IMR-90 (cell line): ENCODE measurements at regions not wholly inside any gene's neighbourhood (a gene's known extent, or its start where the extent isn't known, plus 50 kb on each side); places are given as distances from the start of the nearest gene placed in this dataset.
"Not testable (repeated sequence)": the region's sequence is repeated elsewhere in the genome, so short reads cannot be mapped to it uniquely, and the experiment has no call there.

Source experiments
- ATAC-seq: fragments of 200-7000 bp; cut with Tn5 transposase; 2 replicates; pipeline ENCODE4 v1.9.1; 2020; ENCODE audit warnings: low read depth, mild to moderate bottlenecking, moderate library complexity
- BruUV-seq: library from RNA; stranded (reverse); fragments of 400-500 nt; replicated peaks from 2 replicates; lab custom pipeline; 2021; lab: Mats Ljungman, UMichigan
- CTCF ChIA-PET: fragments of 300-600 bp; formaldehyde crosslinking; extraction: SDS; loops from one replicate; lab custom pipeline; 2021; ENCODE audit warnings: antibody characterized with exemption; lab: Yijun Ruan, JAX
- POLR2A ChIA-PET: fragments of 300-600 bp; sonication (Branson Sonifier 250); formaldehyde crosslinking; loops from one replicate; lab custom pipeline; 2022; ENCODE audit warnings: antibody characterized with exemption; ENCODE audit not compliant: unreplicated experiment; lab: Charles Lee
- DNase-seq: peaks from one replicate; pipeline ENCODE4 v3.0.0; 2013
- H2AFZ ChIP-seq: replicated peaks from 2 replicates; pipeline ENCODE3; 2013; ENCODE audit warnings: low read length, mild to moderate bottlenecking; ENCODE audit not compliant: poor library complexity
- H2AK5ac ChIP-seq: 2 replicates; pipeline ENCODE4 v1.6.1; 2013; ENCODE audit warnings: low read depth, low read length, inconsistent platforms
- H2AK9ac ChIP-seq: replicated peaks from 2 replicates; pipeline ENCODE3; 2013; ENCODE audit warnings: mild to moderate bottlenecking, low read depth, low read length, moderate library complexity; ENCODE audit not compliant: poor library complexity
- H2BK120ac ChIP-seq: 2 replicates; pipeline ENCODE4 v1.6.1; 2013; ENCODE audit warnings: low read depth, low read length, inconsistent platforms
- H2BK15ac ChIP-seq: 3 replicates; pipeline ENCODE4 v1.6.1; 2013; ENCODE audit warnings: low read depth, low read length, inconsistent platforms
- H2BK20ac ChIP-seq: 2 replicates; pipeline ENCODE4 v1.6.1; 2013; ENCODE audit warnings: low read depth, mild to moderate bottlenecking, inconsistent platforms, low read length, moderate library complexity
- H2BK5ac ChIP-seq: 2 replicates; pipeline ENCODE4 v1.6.1; 2013; ENCODE audit warnings: mild to moderate bottlenecking, low read depth, low read length, inconsistent platforms; ENCODE audit not compliant: poor library complexity, severe bottlenecking
- H3K14ac ChIP-seq: replicated peaks from 2 replicates; pipeline ENCODE4 v1.6.1; 2013; ENCODE audit warnings: low read depth, low read length, inconsistent platforms
- H3K18ac ChIP-seq: 2 replicates; pipeline ENCODE4 v1.6.1; 2013; ENCODE audit warnings: low read depth, low read length, control low read depth
- H3K23ac ChIP-seq: 2 replicates; pipeline ENCODE4 v1.6.1; 2013; ENCODE audit warnings: low read depth, low read length, inconsistent platforms
- H3K27ac ChIP-seq: 2 replicates; pipeline ENCODE4 v1.5.1; 2013; ENCODE audit warnings: mild to moderate bottlenecking, control low read depth, low read length; ENCODE audit not compliant: insufficient read depth
- H3K27me3 ChIP-seq: 2 replicates; pipeline ENCODE4 v1.6.1; 2013; ENCODE audit warnings: low read length; ENCODE audit not compliant: control insufficient read depth, insufficient read depth
- H3K36me3 ChIP-seq: 2 replicates; pipeline ENCODE4 v1.6.1; 2013; ENCODE audit warnings: low read length, mixed read lengths; ENCODE audit not compliant: control insufficient read depth, insufficient read depth
- H3K4ac ChIP-seq: 2 replicates; pipeline ENCODE4 v1.6.1; 2013; ENCODE audit warnings: low read depth, low read length, inconsistent platforms
- H3K4me1 ChIP-seq: 2 replicates; pipeline ENCODE4 v1.6.1; 2013; ENCODE audit warnings: low read length, mixed read lengths; ENCODE audit not compliant: control insufficient read depth, insufficient read depth
- H3K4me2 ChIP-seq: 2 replicates; pipeline ENCODE4 v1.6.1; 2013; ENCODE audit warnings: low read depth, mild to moderate bottlenecking, control low read depth, low read length, moderate library complexity
- H3K4me3 ChIP-seq: 2 replicates; pipeline ENCODE4 v1.5.1; 2013; ENCODE audit warnings: low read depth, mild to moderate bottlenecking, control low read depth, low read length, moderate library complexity; ENCODE audit not compliant: insufficient read depth
- H3K56ac ChIP-seq: 2 replicates; pipeline ENCODE4 v1.6.1; 2013; ENCODE audit warnings: low read length, inconsistent platforms; ENCODE audit not compliant: insufficient read depth; ENCODE audit errors: extremely low read depth
- H3K79me1 ChIP-seq, 2 experiments: 2 replicates each; pipeline ENCODE4 v1.6.1; 2013; ENCODE audit warnings: low read length in 2 of 2, inconsistent platforms in 1 of 2, low read depth in 1 of 2
- H3K9ac ChIP-seq: 2 replicates; pipeline ENCODE4 v1.6.1; 2013; ENCODE audit warnings: low read depth, low read length, control low read depth
- H3K9me1 ChIP-seq: 2 replicates; pipeline ENCODE4 v1.6.1; 2013; ENCODE audit warnings: low read length, inconsistent platforms; ENCODE audit not compliant: insufficient read depth
- H3K9me3 ChIP-seq: 2 replicates; pipeline ENCODE4 v1.6.1; 2013; ENCODE audit warnings: low read length; ENCODE audit not compliant: control insufficient read depth, insufficient read depth
- H4K20me1 ChIP-seq: 2 replicates; pipeline ENCODE4 v1.6.1; 2013; ENCODE audit warnings: low read length, inconsistent platforms; ENCODE audit not compliant: insufficient read depth
- H4K5ac ChIP-seq: 2 replicates; pipeline ENCODE4 v1.6.1; 2013; ENCODE audit warnings: mild to moderate bottlenecking, low read depth, low read length, control low read depth
- H4K8ac ChIP-seq, 2 experiments: 2 replicates each; pipeline ENCODE4 v1.6.1; 2013; ENCODE audit warnings: low read depth in 2 of 2, low read length in 2 of 2, control low read depth in 1 of 2, inconsistent platforms in 1 of 2
- H4K91ac ChIP-seq: 2 replicates; pipeline ENCODE4 v1.6.1; 2013; ENCODE audit warnings: low read depth, low read length, inconsistent platforms; ENCODE audit not compliant: insufficient read depth
- MXI1 ChIP-seq: IDR thresholded peaks from 2 replicates; pipeline ENCODE4 v1.6.1; 2012; ENCODE audit warnings: low read depth, mild to moderate bottlenecking, low read length, moderate library complexity, borderline replicate concordance
- RCOR1 ChIP-seq: IDR thresholded peaks from 2 replicates; pipeline ENCODE4 v1.6.1; 2012; ENCODE audit warnings: mild to moderate bottlenecking, low read length, improper control_type of control experiment; ENCODE audit not compliant: insufficient replicate concordance
- SMC3 ChIP-seq: fragments of 150-350 bp; IDR thresholded peaks from 2 replicates; pipeline ENCODE4 v1.6.1; 2016; ENCODE audit warnings: low read depth, mild to moderate bottlenecking, antibody characterized with exemption, low read length, moderate library complexity
- WGBS, 2 experiments: methylation state at CpG; one replicate each; pipeline versions ENCODE4 v1.1.5 to v1.1.7; 2013; ENCODE audit warnings: missing lambda C conversion rate in 2 of 2; ENCODE audit not compliant: insufficient read length in 1 of 2; ENCODE audit errors: extremely low coverage in 2 of 2; 5-methylcytosine and 5-hydroxymethylcytosine counted together
- dilution Hi-C: fragments of 300-500 bp; cut with HindIII; formaldehyde crosslinking; loops from one replicate; pipeline ENCODE4 v1.14.3; 2018; ENCODE audit warnings: low sequenced_read_pairs; ENCODE audit not compliant: unreplicated experiment
- in situ Hi-C: fragments of 300-500 bp; cut with MboI; formaldehyde crosslinking; loops from 3 replicates; pipeline ENCODE4 v1.14.3; 2019; ENCODE audit warnings: low sequenced_read_pairs, inconsistent platforms, mixed read lengths
- intact Hi-C: fragments of 100-400 bp; cut with micrococcal nuclease; formaldehyde crosslinking; loops from 2 replicates; pipeline ENCODE4 v1.10.0; 2022
- TF ChIP-seq, protein P1 (sequence below): conservative IDR thresholded peaks from 2 replicates; pipeline ENCODE4 v1.5.1; 2012; ENCODE audit warnings: mild to moderate bottlenecking, low read depth, low read length, improper control_type of control experiment

DNA sequence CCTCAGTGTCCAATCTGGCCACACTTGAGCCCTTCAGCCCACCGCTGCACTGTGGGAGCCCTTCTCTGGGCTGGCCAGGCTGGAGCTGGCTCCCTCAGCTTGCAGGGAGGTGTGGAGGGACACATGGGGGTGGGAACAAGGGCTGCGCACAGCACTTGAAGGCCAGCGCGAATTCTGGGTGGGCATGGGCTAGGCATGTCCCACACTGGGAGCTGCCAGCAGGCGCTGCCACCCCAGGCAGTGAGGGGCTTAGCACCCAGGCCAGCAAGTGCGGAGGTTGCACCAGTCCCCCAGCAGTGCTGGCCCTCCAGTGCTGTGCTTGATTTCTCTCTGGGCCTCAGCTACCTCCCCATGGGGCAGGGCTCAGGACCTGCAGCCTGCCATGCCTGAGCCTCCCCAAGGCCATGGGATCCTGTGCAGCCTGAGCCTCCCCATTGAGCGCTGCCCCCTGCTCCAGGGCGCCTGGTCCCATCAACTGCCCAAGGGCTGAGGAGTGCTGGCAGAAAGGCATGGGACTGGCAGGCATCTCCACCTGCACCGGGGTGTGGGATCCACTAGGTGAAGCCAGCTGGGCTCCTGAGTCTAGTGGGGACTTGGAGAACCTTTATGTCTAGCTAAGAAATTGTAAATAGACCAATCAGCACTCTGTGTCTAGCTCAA is 148.2 kb downstream of the EMB start:
- no TSS peak for BruUV-seq
- no peaks in the 10 kb centered on the region for H3K79me1 ChIP-seq
- no peak overlapping the region for H3K23ac ChIP-seq
- peaks cover 2% of the 10 kb centered on the region; the same call in 1 of the 2 replicates for H3K9me3 ChIP-seq
- ChIA-PET CTCF (no interaction called here), POLR2A (no interaction called here)
- no peak overlapping the region for H2AFZ ChIP-seq
- H3K27ac ChIP-seq: no peak overlapping the region
- no peaks in the 10 kb centered on the region for H3K9me1 ChIP-seq
- no peak overlapping the region for H2BK15ac ChIP-seq
- TF ChIP-seq RCOR1 (no peak), SMC3 (no peak), MXI1 (no peak)
- TF ChIP-seq, protein P1, sequence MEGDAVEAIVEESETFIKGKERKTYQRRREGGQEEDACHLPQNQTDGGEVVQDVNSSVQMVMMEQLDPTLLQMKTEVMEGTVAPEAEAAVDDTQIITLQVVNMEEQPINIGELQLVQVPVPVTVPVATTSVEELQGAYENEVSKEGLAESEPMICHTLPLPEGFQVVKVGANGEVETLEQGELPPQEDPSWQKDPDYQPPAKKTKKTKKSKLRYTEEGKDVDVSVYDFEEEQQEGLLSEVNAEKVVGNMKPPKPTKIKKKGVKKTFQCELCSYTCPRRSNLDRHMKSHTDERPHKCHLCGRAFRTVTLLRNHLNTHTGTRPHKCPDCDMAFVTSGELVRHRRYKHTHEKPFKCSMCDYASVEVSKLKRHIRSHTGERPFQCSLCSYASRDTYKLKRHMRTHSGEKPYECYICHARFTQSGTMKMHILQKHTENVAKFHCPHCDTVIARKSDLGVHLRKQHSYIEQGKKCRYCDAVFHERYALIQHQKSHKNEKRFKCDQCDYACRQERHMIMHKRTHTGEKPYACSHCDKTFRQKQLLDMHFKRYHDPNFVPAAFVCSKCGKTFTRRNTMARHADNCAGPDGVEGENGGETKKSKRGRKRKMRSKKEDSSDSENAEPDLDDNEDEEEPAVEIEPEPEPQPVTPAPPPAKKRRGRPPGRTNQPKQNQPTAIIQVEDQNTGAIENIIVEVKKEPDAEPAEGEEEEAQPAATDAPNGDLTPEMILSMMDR: no peak
- ATAC-seq: no peak
- H2AK9ac ChIP-seq: no peak overlapping the region
- no peak overlapping the region for H3K14ac ChIP-seq
- intact Hi-C loops (no loop called here), in situ Hi-C loops (no loop called here), dilution Hi-C loops (no loop called here)
- no peak overlapping the region for H3K4ac ChIP-seq
- no peak overlapping the region for H2BK5ac ChIP-seq
- H3K36me3 ChIP-seq: no peaks in the 10 kb centered on the region
- H4K91ac ChIP-seq: no peak overlapping the region
- no peaks in the 10 kb centered on the region for H3K4me1 ChIP-seq
- no peak overlapping the region for H2BK120ac ChIP-seq
- no peak overlapping the region for H4K5ac ChIP-seq
- H3K56ac ChIP-seq: no peak overlapping the region
- no peak overlapping the region for H3K9ac ChIP-seq
- H2AK5ac ChIP-seq: no peak overlapping the region
- no peaks in the 10 kb centered on the region for H4K20me1 ChIP-seq
- no peaks in the 10 kb centered on the region for H3K27me3 ChIP-seq
- no peak overlapping the region for H4K8ac ChIP-seq
- H2BK20ac ChIP-seq: no peak overlapping the region
- WGBS, 2 experiments: 60% methylated on average over 5 of the region's 9 CpGs; no CpG with 5 or more reads in 1 of the 2 experiments
- no peak overlapping the region for H3K4me3 ChIP-seq
- H3K18ac ChIP-seq: no peak overlapping the region
- H3K4me2 ChIP-seq: no peak overlapping the region
- DNase-seq: no peak

DNA sequence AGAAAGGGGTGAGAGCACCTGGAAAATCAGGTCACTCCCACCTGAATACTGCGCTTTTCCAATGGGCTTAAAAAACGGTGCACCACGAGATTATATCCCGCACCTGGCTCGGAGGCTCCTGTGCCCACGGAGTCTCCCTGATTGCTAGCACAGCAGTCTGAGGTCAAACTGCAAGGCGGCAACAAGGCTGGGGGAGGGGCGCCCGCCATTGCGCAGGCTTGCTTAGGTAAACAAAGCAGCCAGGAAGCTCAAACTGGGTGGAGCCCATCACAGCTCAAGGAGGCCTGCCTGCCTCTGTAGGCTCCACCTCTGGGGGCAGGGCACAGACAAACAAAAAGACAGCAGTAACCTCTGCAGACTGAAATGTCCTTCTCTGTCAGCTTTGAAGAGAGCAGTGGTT is 160.6 kb downstream of the EMB start:
- dilution Hi-C loops, H3K4me1 ChIP-seq, H3K4ac ChIP-seq, H4K8ac ChIP-seq, H3K9ac ChIP-seq, H3K14ac ChIP-seq, H3K9me3 ChIP-seq, H3K9me1 ChIP-seq, H2AFZ ChIP-seq, H3K4me2 ChIP-seq, H3K23ac ChIP-seq, ATAC-seq, H4K5ac ChIP-seq, in situ Hi-C loops, H3K27me3 ChIP-seq, H3K36me3 ChIP-seq, H4K91ac ChIP-seq, BruUV-seq, H2BK120ac ChIP-seq, H2BK15ac ChIP-seq, POLR2A ChIA-PET, H4K20me1 ChIP-seq, H3K79me1 ChIP-seq, H2BK5ac ChIP-seq, H2AK5ac ChIP-seq, H3K56ac ChIP-seq, H2BK20ac ChIP-seq, H3K4me3 ChIP-seq, H3K18ac ChIP-seq, CTCF ChIA-PET, H3K27ac ChIP-seq, H2AK9ac ChIP-seq, DNase-seq: not testable (repeated sequence)
- WGBS, 2 experiments: 80% methylated on average over 1 of the region's 10 CpGs; no CpG with 5 or more reads in 1 of the 2 experiments
- intact Hi-C loops: loop anchor here (10.0 kb wide), 1 partner anchor 64 kb away; no protein-coding TSS in a partner anchor
